HepG2 (cell line): ENCODE measurements at regions not wholly inside any gene's neighbourhood (a gene's known extent, or its start where the extent isn't known, plus 50 kb on each side); places are given as distances from the start of the nearest gene placed in this dataset.

ENCODE experiments used
- ATAC-seq: fragments of 200-7000 bp; cut with Tn5 transposase; 3 replicates; pipeline ENCODE4 v1.9.1; 2020; ENCODE audit warnings: mild to moderate bottlenecking, moderate library complexity
- BruUV-seq: library from RNA; stranded (reverse); fragments of 400-500 nt; replicated peaks from 2 replicates; lab custom pipeline; 2021; lab: Mats Ljungman, UMichigan
- CTCF ChIA-PET: fragments of 300-600 bp; formaldehyde crosslinking; extraction: SDS; loops from one replicate; lab custom pipeline; 2021; ENCODE audit warnings: low total read pairs, inconsistent platforms, low intra/inter-chr PET ratio; lab: Yijun Ruan, JAX
- POLR2A ChIA-PET: fragments of 350-600 bp; sonication (Branson Sonifier 250); formaldehyde crosslinking; loops from one replicate; lab custom pipeline; 2020; ENCODE audit warnings: antibody characterized with exemption, inconsistent platforms; lab: Yijun Ruan, JAX
- DNase-seq: peaks from one replicate; pipeline ENCODE4 v3.0.0-alpha.2; 2015; ENCODE audit warnings: low spot score
- FAIRE-seq: peaks from 3 replicates; lab custom pipeline; 2011; peaks lifted over from hg19 to GRCh38; lab: Jason Lieb, UNC
- H2AFZ ChIP-seq: one replicate; pipeline ENCODE4 v1.6.1; 2011; ENCODE audit warnings: low read length, inconsistent platforms
- H3K27ac ChIP-seq: fragments of 300-600 bp; 3 replicates; pipeline ENCODE4 v1.8.0; 2011; ENCODE audit warnings: mixed run types, mild to moderate bottlenecking, mixed read lengths, low read length, inconsistent platforms; ENCODE audit not compliant: insufficient read depth; ENCODE audit errors: extremely low read length
- H3K27me3 ChIP-seq, 2 experiments: fragments of 200-600 bp in 1 of 2; 2 replicates in 1 of 2; 3 replicates in 1 of 2; pipeline versions ENCODE4 v1.6.0 to v1.8.0; 2011; ENCODE audit warnings: low read length in 2 of 2, mild to moderate bottlenecking in 2 of 2, moderate library complexity in 2 of 2, inconsistent platforms in 1 of 2; ENCODE audit not compliant: insufficient read depth in 2 of 2, control insufficient read depth in 1 of 2
- H3K36me3 ChIP-seq, 2 experiments: fragments of 200-600 bp in 1 of 2; replicated peaks in 1 of 2; 2 replicates in 1 of 2; 3 replicates in 1 of 2; pipeline versions ENCODE4 v1.5.1 to v1.8.0; 2011; ENCODE audit warnings: low read length in 2 of 2, inconsistent platforms in 1 of 2; ENCODE audit not compliant: insufficient read depth in 2 of 2, control insufficient read depth in 1 of 2
- H3K4me1 ChIP-seq: 2 replicates; pipeline ENCODE4 v1.5.1; 2012; ENCODE audit warnings: low read length, inconsistent platforms; ENCODE audit not compliant: insufficient read depth
- H3K4me2 ChIP-seq: 2 replicates; pipeline ENCODE4 v1.6.0; 2011; ENCODE audit warnings: low read depth, low read length, inconsistent platforms
- H3K4me3 ChIP-seq, 3 experiments: fragments of 200-600 bp in 1 of 3; sonication (generic), shearing (Covaris generic) in 1 of 3; replicated peaks in 1 of 3; 2 replicates each; pipeline ENCODE4 v1.5.1; 2011 to 2016; ENCODE audit warnings: low read length in 3 of 3, inconsistent platforms in 2 of 3, low read depth in 2 of 3, mild to moderate bottlenecking in 2 of 3, control low read depth in 1 of 3, mixed read lengths in 1 of 3; ENCODE audit not compliant: insufficient read depth in 1 of 3
- H3K79me2 ChIP-seq: one replicate; pipeline ENCODE4 v1.6.1; 2011; ENCODE audit warnings: low read length, inconsistent platforms; ENCODE audit not compliant: insufficient read depth
- H3K9ac ChIP-seq: 2 replicates; pipeline ENCODE4 v1.6.0; 2011; ENCODE audit warnings: mild to moderate bottlenecking, low read depth, low read length, inconsistent platforms; ENCODE audit not compliant: insufficient read depth
- H3K9me3 ChIP-seq: 2 replicates; pipeline ENCODE4 v1.5.1; 2012; ENCODE audit warnings: mild to moderate bottlenecking, low read length
- H4K20me1 ChIP-seq: 2 replicates; pipeline ENCODE4 v1.6.0; 2011; ENCODE audit warnings: inconsistent platforms, mild to moderate bottlenecking, low read length, moderate library complexity; ENCODE audit not compliant: insufficient read depth
- CCDC6 ChIP-seq: sonication (generic); formaldehyde crosslinking; IDR thresholded peaks from 2 replicates; pipeline ENCODE4 v1.8.1; 2022; ENCODE audit warnings: mild to moderate bottlenecking, missing genetic modification reagents, moderate library complexity
- CEBPB ChIP-seq: IDR thresholded peaks from 2 replicates; pipeline ENCODE4 v1.6.1; 2011; ENCODE audit warnings: low read depth, low read length, improper control_type of control experiment, borderline replicate concordance
- HNF4G ChIP-seq, 2 experiments: sonication (generic) in 1 of 2; formaldehyde crosslinking in 1 of 2; IDR thresholded peaks; 2 replicates each; pipeline versions ENCODE4 v1.4.0 to v1.6.1; 2011 to 2020; ENCODE audit warnings: borderline replicate concordance in 2 of 2, low read depth in 2 of 2, mild to moderate bottlenecking in 2 of 2, low read length in 1 of 2, missing genetic modification reagents in 1 of 2, moderate library complexity in 1 of 2
- ZNF766 ChIP-seq: sonication (generic); formaldehyde crosslinking; IDR thresholded peaks from 2 replicates; pipeline ENCODE4 v1.5.0; 2020; ENCODE audit warnings: missing genetic modification reagents, borderline replicate concordance
- ZNF768 ChIP-seq: sonication (generic); formaldehyde crosslinking; IDR thresholded peaks from 2 replicates; pipeline ENCODE4 v1.4.0; 2020; ENCODE audit warnings: missing genetic modification reagents
- WGBS: methylation state at CpG from one replicate; pipeline ENCODE4 v1.1.6; 2017; ENCODE audit warnings: low lambda C conversion rate; 5-methylcytosine and 5-hydroxymethylcytosine counted together
- in situ Hi-C: cut with HindIII; loops from 2 replicates; pipeline ENCODE4 v1.10.0; 2017; ENCODE audit warnings: low pct_unique_long_range_greater_than_20kb; ENCODE audit not compliant: extremely low pct_ligation_motif_present
- intact Hi-C: fragments of 100-400 bp; cut with micrococcal nuclease; formaldehyde crosslinking; loops from one replicate; pipeline ENCODE4 v1.10.0; 2022; ENCODE audit not compliant: unreplicated experiment
- TF ChIP-seq, protein P1 (sequence below): sonication (generic); formaldehyde crosslinking; IDR thresholded peaks from 2 replicates; pipeline ENCODE4 v1.4.0; 2020; ENCODE audit warnings: missing genetic modification reagents, borderline replicate concordance

GRCh38 chr1:57591842-57592241 is 168.0 kb upstream of the DAB1 start:
- Histone ChIP-seq H4K20me1 (no peaks in the 10 kb centered on the region), H3K4me3 (no peak overlapping the region), H3K4me1 (no peaks in the 10 kb centered on the region), H3K27ac (no peak overlapping the region)
- WGBS = 96% methylated on average over 2 of the region's 2 CpGs
- ATAC-seq = no peak
- no TSS peak for BruUV-seq
- in situ Hi-C loops = no loop called here
- TF ChIP-seq, protein P1, sequence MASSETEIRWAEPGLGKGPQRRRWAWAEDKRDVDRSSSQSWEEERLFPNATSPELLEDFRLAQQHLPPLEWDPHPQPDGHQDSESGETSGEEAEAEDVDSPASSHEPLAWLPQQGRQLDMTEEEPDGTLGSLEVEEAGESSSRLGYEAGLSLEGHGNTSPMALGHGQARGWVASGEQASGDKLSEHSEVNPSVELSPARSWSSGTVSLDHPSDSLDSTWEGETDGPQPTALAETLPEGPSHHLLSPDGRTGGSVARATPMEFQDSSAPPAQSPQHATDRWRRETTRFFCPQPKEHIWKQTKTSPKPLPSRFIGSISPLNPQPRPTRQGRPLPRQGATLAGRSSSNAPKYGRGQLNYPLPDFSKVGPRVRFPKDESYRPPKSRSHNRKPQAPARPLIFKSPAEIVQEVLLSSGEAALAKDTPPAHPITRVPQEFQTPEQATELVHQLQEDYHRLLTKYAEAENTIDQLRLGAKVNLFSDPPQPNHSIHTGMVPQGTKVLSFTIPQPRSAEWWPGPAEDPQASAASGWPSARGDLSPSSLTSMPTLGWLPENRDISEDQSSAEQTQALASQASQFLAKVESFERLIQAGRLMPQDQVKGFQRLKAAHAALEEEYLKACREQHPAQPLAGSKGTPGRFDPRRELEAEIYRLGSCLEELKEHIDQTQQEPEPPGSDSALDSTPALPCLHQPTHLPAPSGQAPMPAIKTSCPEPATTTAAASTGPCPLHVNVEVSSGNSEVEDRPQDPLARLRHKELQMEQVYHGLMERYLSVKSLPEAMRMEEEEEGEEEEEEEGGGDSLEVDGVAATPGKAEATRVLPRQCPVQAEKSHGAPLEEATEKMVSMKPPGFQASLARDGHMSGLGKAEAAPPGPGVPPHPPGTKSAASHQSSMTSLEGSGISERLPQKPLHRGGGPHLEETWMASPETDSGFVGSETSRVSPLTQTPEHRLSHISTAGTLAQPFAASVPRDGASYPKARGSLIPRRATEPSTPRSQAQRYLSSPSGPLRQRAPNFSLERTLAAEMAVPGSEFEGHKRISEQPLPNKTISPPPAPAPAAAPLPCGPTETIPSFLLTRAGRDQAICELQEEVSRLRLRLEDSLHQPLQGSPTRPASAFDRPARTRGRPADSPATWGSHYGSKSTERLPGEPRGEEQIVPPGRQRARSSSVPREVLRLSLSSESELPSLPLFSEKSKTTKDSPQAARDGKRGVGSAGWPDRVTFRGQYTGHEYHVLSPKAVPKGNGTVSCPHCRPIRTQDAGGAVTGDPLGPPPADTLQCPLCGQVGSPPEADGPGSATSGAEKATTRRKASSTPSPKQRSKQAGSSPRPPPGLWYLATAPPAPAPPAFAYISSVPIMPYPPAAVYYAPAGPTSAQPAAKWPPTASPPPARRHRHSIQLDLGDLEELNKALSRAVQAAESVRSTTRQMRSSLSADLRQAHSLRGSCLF (CRISPR knock-in tag) = no peak
- peak; percentile 27; the same call in 1 of the 2 replicates for TF ChIP-seq CEBPB
- TF ChIP-seq, all 625 proteins: peak for 1
- Histone ChIP-seq H3K79me2 (no peaks in the 10 kb centered on the region), H3K36me3 (no peaks in the 10 kb centered on the region), H2AFZ (no peak overlapping the region), H3K9ac (no peak overlapping the region), H3K4me2 (no peak overlapping the region), H3K27me3 (no peaks in the 10 kb centered on the region), H3K9me3 (no peaks in the 10 kb centered on the region)
- ChIA-PET POLR2A (no interaction called here), CTCF (no interaction called here)
- intact Hi-C loops = no loop called here
- DNase-seq (no peak), FAIRE-seq (no peak)

GRCh38 chr1:57590978-57591377 is 167.1 kb upstream of the DAB1 start:
- POLR2A ChIA-PET = no interaction called here

More at GRCh38 chr1:57590978-57591377, 167.1 kb upstream of the DAB1 start:
- H3K9ac ChIP-seq = no peak overlapping the region
- ATAC-seq (no peak), DNase-seq (no peak), FAIRE-seq (no peak)
- no peaks in the 10 kb centered on the region for H4K20me1 ChIP-seq
- no peaks in the 10 kb centered on the region for H3K4me1 ChIP-seq
- H3K4me3 ChIP-seq = no peak overlapping the region
- no TSS peak for BruUV-seq
- no peak for TF ChIP-seq ZNF766
- no peak for TF ChIP-seq HNF4G (IDR thresholded peaks at IDR 0.05; ENCODE audit: borderline replicate concordance, low read depth, low read length)
- TF ChIP-seq HNF4G (CRISPR knock-in tag; IDR thresholded peaks at IDR 0.05; ENCODE audit: borderline replicate concordance, low read depth) = no peak
- no peak for TF ChIP-seq CCDC6 (CRISPR knock-in tag)
- peak; percentile 67; the same call in 1 of the 2 replicates for TF ChIP-seq ZNF768 (CRISPR knock-in tag)
- WGBS = 71% methylated on average over 5 of the region's 5 CpGs
- H3K4me2 ChIP-seq = no peak overlapping the region
- no peaks in the 10 kb centered on the region for H3K9me3 ChIP-seq
- no peaks in the 10 kb centered on the region for H3K36me3 ChIP-seq
- H3K27ac ChIP-seq = no peak overlapping the region
- intact Hi-C loops = no loop called here
- no peaks in the 10 kb centered on the region for H3K27me3 ChIP-seq
- no peak overlapping the region for H2AFZ ChIP-seq
- CTCF ChIA-PET = no interaction called here
- in situ Hi-C loops = no loop called here
- no peaks in the 10 kb centered on the region for H3K79me2 ChIP-seq
